ENCODE measurements at regions not wholly inside any gene's neighbourhood (a gene's known extent, or its start where the extent isn't known, plus 50 kb on each side); places are given as distances from the start of the nearest gene placed in this dataset.
"Not testable (repeated sequence)": the region's sequence is repeated elsewhere in the genome, so short reads cannot be mapped to it uniquely, and the experiment has no call there.

- intact Hi-C loops (cut with micrococcal nuclease), result no loop called here
- no peak overlapping the region for H3K27ac Mint-ChIP-seq
- H3K9me3 Mint-ChIP-seq, result no peaks in the 10 kb centered on the region
- H3K36me3 Mint-ChIP-seq (ENCODE audit: low read depth), result no peaks in the 10 kb centered on the region
- peaks cover 6% of the 10 kb centered on the region for H3K27me3 Mint-ChIP-seq
- DNase-seq, result no peak
- H3K4me3 Mint-ChIP-seq, result no peak overlapping the region
- no peaks in the 10 kb centered on the region for H3K4me1 Mint-ChIP-seq
Observed at GRCh38 chr2:199575416-199575815, 117.7 kb upstream of the SATB2 start.

DNA sequence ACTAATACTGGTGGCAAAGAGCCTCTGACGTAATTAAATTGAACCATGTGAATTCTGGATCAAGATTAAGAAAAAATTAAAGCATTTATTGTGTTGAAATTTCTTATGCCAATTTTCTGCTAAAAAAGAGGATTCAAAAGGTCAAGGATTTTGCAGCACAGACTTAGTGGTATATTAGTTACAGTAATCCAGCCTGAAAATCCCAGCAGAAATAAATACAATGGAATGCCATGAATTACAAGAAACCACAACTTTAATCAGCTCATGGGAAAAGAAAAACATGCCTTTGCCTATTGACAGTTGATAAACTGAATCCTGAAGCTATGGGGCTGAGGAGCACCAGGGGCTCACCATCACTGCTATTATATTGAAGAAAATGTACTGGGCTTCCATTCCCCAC is 114.8 kb upstream of the SATB2 start:
- intact Hi-C loops (cut with micrococcal nuclease), result no loop called here
- no peak for DNase-seq
- Mint-ChIP-seq H3K4me3 (no peak overlapping the region), H3K36me3 (ENCODE audit: low read depth) (no peaks in the 10 kb centered on the region), H3K4me1 (no peaks in the 10 kb centered on the region), H3K27me3 (peaks cover 2% of the 10 kb centered on the region), H3K27ac (no peak overlapping the region), H3K9me3 (no peaks in the 10 kb centered on the region)

DNA sequence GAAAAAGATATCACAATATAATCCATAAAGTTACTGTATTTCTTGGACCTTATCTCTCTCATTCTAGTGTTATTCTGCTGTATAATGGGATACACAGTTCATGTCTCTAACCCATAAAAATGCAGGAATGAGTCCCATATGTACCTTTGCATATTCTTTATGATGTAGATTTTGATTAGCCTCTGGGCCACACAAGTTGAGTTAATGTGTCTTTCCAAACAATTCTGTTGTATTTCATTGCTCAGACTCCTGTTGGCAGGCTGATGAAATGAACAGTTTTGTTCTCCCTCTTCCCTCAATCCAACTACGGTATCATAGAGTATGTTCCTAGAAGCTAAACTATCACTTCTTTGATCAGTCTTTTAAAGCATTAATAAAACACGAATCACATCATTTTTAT is 113.2 kb upstream of the SATB2 start:
- intact Hi-C loops (cut with micrococcal nuclease), result no loop called here
- no peaks in the 10 kb centered on the region for H3K9me3 Mint-ChIP-seq
- no peaks in the 10 kb centered on the region for H3K36me3 Mint-ChIP-seq (ENCODE audit: low read depth)
- H3K27me3 Mint-ChIP-seq, result no peaks in the 10 kb centered on the region
- DNase-seq, result no peak
- H3K4me1 Mint-ChIP-seq, result no peaks in the 10 kb centered on the region
- H3K4me3 Mint-ChIP-seq, result no peak overlapping the region
- no peak overlapping the region for H3K27ac Mint-ChIP-seq

- H3K4me3 Mint-ChIP-seq, result no peak overlapping the region
- H3K4me1 Mint-ChIP-seq, result no peaks in the 10 kb centered on the region
- DNase-seq, result no peak
- no peaks in the 10 kb centered on the region for H3K27me3 Mint-ChIP-seq
- intact Hi-C loops (cut with micrococcal nuclease), result no loop called here
- H3K9me3 Mint-ChIP-seq, result no peaks in the 10 kb centered on the region
- no peaks in the 10 kb centered on the region for H3K36me3 Mint-ChIP-seq (ENCODE audit: low read depth)
- no peak overlapping the region for H3K27ac Mint-ChIP-seq
Observed at GRCh38 chr2:199569336-199569735, 111.6 kb upstream of the SATB2 start.

DNA sequence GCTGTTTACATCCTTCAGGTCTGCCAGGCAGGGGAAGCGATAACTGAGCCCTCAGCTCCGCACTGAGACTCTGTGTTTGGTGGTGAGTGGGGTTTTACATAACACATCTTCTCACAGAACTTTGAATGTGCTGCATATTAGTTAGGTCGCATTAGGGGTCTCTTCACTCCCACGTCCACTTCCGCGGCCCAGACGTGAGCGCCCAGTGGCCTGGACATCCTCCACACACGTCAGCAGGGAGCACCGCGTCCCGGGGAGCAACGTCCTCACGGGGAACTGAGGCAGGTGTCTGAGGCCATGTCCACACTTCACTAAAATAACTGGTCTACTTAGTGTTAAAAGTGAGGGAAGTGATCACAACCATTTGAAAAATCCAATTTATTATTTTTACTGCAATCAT is 100.4 kb upstream of the SATB2 start:
- no peaks in the 10 kb centered on the region for H3K4me1 Mint-ChIP-seq
- H3K4me3 Mint-ChIP-seq, result no peak overlapping the region
- H3K27ac Mint-ChIP-seq, result no peak overlapping the region
- intact Hi-C loops (cut with micrococcal nuclease), result no loop called here
- H3K36me3 Mint-ChIP-seq (ENCODE audit: low read depth), result no peaks in the 10 kb centered on the region
- no peak for DNase-seq
- no peaks in the 10 kb centered on the region for H3K27me3 Mint-ChIP-seq
- no peaks in the 10 kb centered on the region for H3K9me3 Mint-ChIP-seq

GRCh38 chr2:199556527-199557285 is 99.0 kb upstream of the SATB2 start:
- Mint-ChIP-seq H3K4me3 (no peak overlapping the region), H3K36me3 (ENCODE audit: low read depth) (no peaks in the 10 kb centered on the region), H3K27me3 (no peaks in the 10 kb centered on the region), H3K9me3 (no peaks in the 10 kb centered on the region), H3K27ac (no peak overlapping the region), H3K4me1 (no peaks in the 10 kb centered on the region)
- DNase-seq, result no peak
- intact Hi-C loops (cut with micrococcal nuclease), result no loop called here

- no peaks in the 10 kb centered on the region for H3K27me3 Mint-ChIP-seq
- no peaks in the 10 kb centered on the region for H3K36me3 Mint-ChIP-seq (ENCODE audit: low read depth)
- H3K9me3 Mint-ChIP-seq, result no peaks in the 10 kb centered on the region
- no peak overlapping the region for H3K4me3 Mint-ChIP-seq
- intact Hi-C loops (cut with micrococcal nuclease), result no loop called here
- H3K27ac Mint-ChIP-seq, result no peak overlapping the region
- DNase-seq, result no peak
- H3K4me1 Mint-ChIP-seq, result no peaks in the 10 kb centered on the region
Observed at GRCh38 chr2:199554026-199554425, 96.3 kb upstream of the SATB2 start.

- intact Hi-C loops (cut with micrococcal nuclease), result no loop called here
- H3K27ac Mint-ChIP-seq, result no peak overlapping the region
- H3K9me3 Mint-ChIP-seq, result no peaks in the 10 kb centered on the region
- H3K27me3 Mint-ChIP-seq, result no peaks in the 10 kb centered on the region
- no peaks in the 10 kb centered on the region for H3K4me1 Mint-ChIP-seq
- no peaks in the 10 kb centered on the region for H3K36me3 Mint-ChIP-seq (ENCODE audit: low read depth)
- DNase-seq, result no peak
- H3K4me3 Mint-ChIP-seq, result no peak overlapping the region
Observed at GRCh38 chr2:199552141-199552540, 94.4 kb upstream of the SATB2 start.

DNA sequence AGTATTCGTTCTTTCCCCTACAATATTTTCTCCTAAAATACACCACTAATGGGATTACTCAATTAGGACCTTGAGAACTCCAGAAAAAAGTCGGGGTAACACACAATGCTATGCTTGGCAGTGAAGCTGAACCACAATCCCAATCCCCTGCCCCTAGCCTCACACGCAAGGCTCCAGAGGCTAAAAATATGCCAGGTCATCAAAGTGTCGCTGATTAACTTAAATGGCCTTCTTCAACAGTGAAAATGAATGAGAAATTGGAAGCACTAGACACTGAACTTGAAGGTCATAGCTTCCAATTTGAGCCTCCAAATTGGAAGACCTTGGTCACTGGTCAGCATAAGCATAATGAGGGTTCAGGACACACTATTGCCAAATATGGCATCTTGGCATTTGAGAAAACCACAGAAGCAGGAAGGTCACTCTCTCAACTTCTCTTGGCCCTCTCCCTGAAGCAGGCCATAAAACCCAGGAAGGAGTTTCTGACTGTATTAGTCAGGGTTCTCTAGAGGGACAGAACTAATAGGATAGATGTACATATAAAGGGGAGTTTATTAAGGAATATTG is 86.0 kb upstream of the SATB2 start:
- no peak for DNase-seq
- Mint-ChIP-seq H3K9me3 (no peaks in the 10 kb centered on the region), H3K4me3 (no peak overlapping the region), H3K27me3 (no peaks in the 10 kb centered on the region), H3K4me1 (no peaks in the 10 kb centered on the region), H3K27ac (no peak overlapping the region), H3K36me3 (ENCODE audit: low read depth) (no peaks in the 10 kb centered on the region)
- intact Hi-C loops (cut with micrococcal nuclease), result no loop called here

GRCh38 chr2:199535445-199536177 is 77.9 kb upstream of the SATB2 start:
- Mint-ChIP-seq H3K36me3 (ENCODE audit: low read depth) (no peaks in the 10 kb centered on the region), H3K9me3 (no peaks in the 10 kb centered on the region), H3K27me3 (no peaks in the 10 kb centered on the region), H3K4me3 (no peak overlapping the region), H3K4me1 (no peaks in the 10 kb centered on the region), H3K27ac (no peak overlapping the region)
- no peak for DNase-seq
- intact Hi-C loops (cut with micrococcal nuclease), result no loop called here

- H3K9me3 Mint-ChIP-seq; H3K36me3 Mint-ChIP-seq (ENCODE audit: low read depth); H3K27me3 Mint-ChIP-seq; intact Hi-C loops (cut with micrococcal nuclease); H3K4me1 Mint-ChIP-seq; DNase-seq; H3K4me3 Mint-ChIP-seq; H3K27ac Mint-ChIP-seq: not testable (repeated sequence)
Observed at GRCh38 chr2:199533873-199534272, 76.1 kb upstream of the SATB2 start.

GRCh38 chr2:199527071-199527470 is 69.3 kb upstream of the SATB2 start:
- no peaks in the 10 kb centered on the region for H3K27me3 Mint-ChIP-seq
- no peak overlapping the region for H3K27ac Mint-ChIP-seq
- H3K36me3 Mint-ChIP-seq (ENCODE audit: low read depth), result no peaks in the 10 kb centered on the region
- H3K4me1 Mint-ChIP-seq, result no peaks in the 10 kb centered on the region
- intact Hi-C loops (cut with micrococcal nuclease), result no loop called here
- H3K4me3 Mint-ChIP-seq, result no peak overlapping the region
- no peaks in the 10 kb centered on the region for H3K9me3 Mint-ChIP-seq
- no peak for DNase-seq

DNA sequence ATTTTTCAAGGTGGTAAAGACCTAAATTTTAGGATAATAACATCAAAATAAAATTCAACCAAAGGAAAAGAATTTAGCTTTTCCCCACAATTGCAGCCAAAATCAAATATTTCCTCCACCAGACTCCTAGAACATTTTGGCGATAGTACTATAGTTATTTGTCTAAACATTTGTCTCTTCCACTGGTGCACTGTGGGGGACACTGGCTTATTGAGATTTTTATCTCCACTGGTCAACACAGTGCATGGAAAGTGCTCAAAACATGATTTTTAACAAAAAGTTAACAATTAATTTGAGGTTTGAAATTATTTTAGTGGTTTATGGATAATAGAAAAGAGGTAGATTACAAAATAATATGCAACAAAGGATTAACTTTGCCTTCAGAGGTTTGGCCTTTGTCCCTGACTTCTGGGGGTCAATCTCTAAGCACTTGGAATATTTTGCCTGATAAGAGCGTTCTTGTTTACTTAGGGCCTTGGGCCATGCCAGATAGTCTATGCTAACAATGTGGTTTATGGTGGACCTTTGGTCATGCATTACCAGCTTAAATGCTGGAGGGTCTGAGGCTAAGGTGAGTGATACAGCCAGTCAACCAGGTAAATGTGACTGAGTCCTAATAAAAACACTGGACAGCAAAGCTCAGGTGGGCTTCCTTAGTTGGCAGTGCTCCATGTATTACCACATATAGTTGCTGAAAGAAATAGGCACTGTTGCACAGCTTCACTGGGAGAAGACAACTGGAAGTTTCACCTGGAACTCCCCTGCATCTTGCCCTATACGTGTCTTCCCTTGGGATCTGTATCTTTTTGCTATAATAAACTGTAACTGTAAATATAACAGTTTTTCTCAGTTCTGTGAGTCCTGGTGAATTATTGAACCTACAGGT is 67.2 kb upstream of the SATB2 start:
- H3K9me3 Mint-ChIP-seq, result no peaks in the 10 kb centered on the region
- DNase-seq, result no peak
- H3K27me3 Mint-ChIP-seq, result peaks cover 4% of the 10 kb centered on the region
- intact Hi-C loops (cut with micrococcal nuclease), result no loop called here
- H3K27ac Mint-ChIP-seq, result no peak overlapping the region
- H3K4me1 Mint-ChIP-seq, result no peaks in the 10 kb centered on the region
- no peak overlapping the region for H3K4me3 Mint-ChIP-seq
- H3K36me3 Mint-ChIP-seq (ENCODE audit: low read depth), result no peaks in the 10 kb centered on the region

GRCh38 chr2:199509403-199509802 is 51.7 kb upstream of the SATB2 start:
- Mint-ChIP-seq H3K36me3 (ENCODE audit: low read depth) (no peaks in the 10 kb centered on the region), H3K4me3 (no peak overlapping the region), H3K4me1 (no peaks in the 10 kb centered on the region), H3K27me3 (peaks cover 6% of the 10 kb centered on the region), H3K9me3 (no peaks in the 10 kb centered on the region), H3K27ac (no peak overlapping the region)
- intact Hi-C loops (cut with micrococcal nuclease), result no loop called here
- DNase-seq, result no peak
